Transverse colon (tissue), 4 donors: ENCODE measurements at regions not wholly inside any gene's neighbourhood (a gene's known extent, or its start where the extent isn't known, plus 50 kb on each side); places are given as distances from the start of the nearest gene placed in this dataset.

ENCODE experiments used
- DNase-seq: peaks from one replicate; pipeline ENCODE4 v3.0.0-alpha.2; 2019
- H3K27ac ChIP-seq, 4 donors: fragments of 200-600 bp; sonication (generic); 2 replicates each; pipeline ENCODE4 v1.5.1; 2016 to 2018; ENCODE audit warnings: inconsistent platforms in 4 of 4
- H3K27me3 ChIP-seq: fragments of 200-600 bp; sonication (generic); 2 replicates; pipeline ENCODE4 v1.5.1; 2017; ENCODE audit warnings: inconsistent platforms
- H3K36me3 ChIP-seq, 4 donors: fragments of 200-600 bp; sonication (generic); 2 replicates each; pipeline ENCODE4 v1.5.1; 2017 to 2019; ENCODE audit warnings: inconsistent platforms in 4 of 4
- H3K4me1 ChIP-seq, 4 donors: fragments of 200-600 bp; sonication (generic); 2 replicates each; pipeline ENCODE4 v1.5.1; 2017 to 2020; ENCODE audit warnings: inconsistent platforms in 4 of 4
- H3K4me3 ChIP-seq, 4 donors: fragments of 200-600 bp; sonication (generic); 1 replicate in 1 of 4; 2 replicates in 3 of 4; pipeline versions ENCODE4 v1.5.1 to v1.6.1; 2017 to 2019; ENCODE audit warnings: inconsistent platforms in 4 of 4
- H3K9me3 ChIP-seq, 2 donors: fragments of 200-600 bp; sonication (generic); 2 replicates each; pipeline ENCODE4 v1.5.1; 2017 to 2019; ENCODE audit warnings: inconsistent platforms in 2 of 2
- CTCF ChIP-seq, 5 experiments: fragments of 200-600 bp in 3 of 5; fragments of 450-650 bp in 2 of 5; sonication (generic) in 3 of 5; IDR thresholded peaks; 1 replicate in 2 of 5; 2 replicates in 3 of 5; pipeline ENCODE4 v1.5.1; 2016 to 2017; ENCODE audit warnings: antibody characterized with exemption in 5 of 5, inconsistent platforms in 3 of 5, mild to moderate bottlenecking in 2 of 5, moderate library complexity in 1 of 5
- EP300 ChIP-seq: sonication (generic); formaldehyde crosslinking; IDR thresholded peaks from one replicate; pipeline ENCODE4 v1.6.1; 2017; ENCODE audit warnings: antibody characterized with exemption, low read depth
- POLR2A ChIP-seq: fragments of 450-650 bp; IDR thresholded peaks from one replicate; pipeline ENCODE4 v1.6.1; 2016; ENCODE audit warnings: antibody characterized with exemption, mild to moderate bottlenecking, moderate library complexity
- POLR2AphosphoS5 ChIP-seq, 3 donors: sonication (generic); formaldehyde crosslinking; IDR thresholded peaks; one replicate each; pipeline ENCODE4 v1.6.1; 2016; ENCODE audit warnings: antibody characterized with exemption in 3 of 3
- WGBS, 2 donors: methylation state at CpG; one replicate each; pipeline ENCODE4 v1.1.5; 2018; ENCODE audit warnings: low coverage in 1 of 2; 5-methylcytosine and 5-hydroxymethylcytosine counted together
- in situ Hi-C, 4 donors: fragments of 200-750 bp; cut with MboI; loops; one replicate each; pipeline versions ENCODE4 v1.15.0 to v1.15.1; 2017; ENCODE audit warnings: low sequenced_read_pairs in 3 of 4, low pct_ligation_motif_present in 1 of 4, low pct_unique_long_range_greater_than_20kb in 1 of 4
- intact Hi-C: fragments of 100-400 bp; cut with DNase I; formaldehyde crosslinking; loops from one replicate; pipeline ENCODE4 v1.15.1; 2023; ENCODE audit warnings: low total_unique reads

- Histone ChIP-seq H3K36me3 (no peaks in the 10 kb centered on the region), H3K4me1 (no peaks in the 10 kb centered on the region), H3K9me3 (no peaks in the 10 kb centered on the region), H3K4me3 (no peak overlapping the region), H3K27me3 (no peaks in the 10 kb centered on the region), H3K27ac (no peak overlapping the region)
- DNase-seq = no peak
- WGBS, 2 donors = 76 to 77% methylated on average over 5 to 7 of the region's 7 CpGs
- no peak for TF ChIP-seq EP300
- TF ChIP-seq POLR2A = no peak
- no peak for TF ChIP-seq CTCF (IDR thresholded peaks at IDR 0.05)
- no peak for TF ChIP-seq POLR2AphosphoS5 (IDR thresholded peaks at IDR 0.05)
- intact Hi-C loops (no loop called here), in situ Hi-C loops (no loop called here)
These were observed 323.9 kb upstream of the SOX11 start for GRCh38 chr2:5368263-5368662.

- Histone ChIP-seq H3K4me3 (no peak overlapping the region), H3K4me1 (no peaks in the 10 kb centered on the region), H3K36me3 (no peaks in the 10 kb centered on the region), H3K9me3 (no peaks in the 10 kb centered on the region), H3K27me3 (no peaks in the 10 kb centered on the region), H3K27ac (no peak overlapping the region)
- WGBS, 2 donors = 96 to 97% methylated on average over 3 to 7 of the region's 7 CpGs
- intact Hi-C loops (no loop called here), in situ Hi-C loops (no loop called here)
- TF ChIP-seq POLR2A (no peak), EP300 (no peak), POLR2AphosphoS5 (IDR thresholded peaks at IDR 0.05) (no peak), CTCF (IDR thresholded peaks at IDR 0.05) (no peak)
- no peak for DNase-seq
These were observed 322.7 kb upstream of the SOX11 start for GRCh38 chr2:5369510-5369909.

- in situ Hi-C loops (no loop called here), intact Hi-C loops (no loop called here)
- Histone ChIP-seq H3K27ac (no peak overlapping the region), H3K4me1 (no peaks in the 10 kb centered on the region), H3K36me3 (no peaks in the 10 kb centered on the region), H3K4me3 (no peak overlapping the region), H3K9me3 (no peaks in the 10 kb centered on the region), H3K27me3 (no peaks in the 10 kb centered on the region)
- TF ChIP-seq CTCF (IDR thresholded peaks at IDR 0.05) (no peak), POLR2AphosphoS5 (IDR thresholded peaks at IDR 0.05) (no peak), EP300 (no peak), POLR2A (no peak)
- WGBS, 2 donors = 82 to 100% methylated on average over 2 to 5 of the region's 5 CpGs
- no peak for DNase-seq
These were observed 322.0 kb upstream of the SOX11 start for GRCh38 chr2:5370158-5370557.

GRCh38 chr2:5372141-5372540, 320.0 kb upstream of the SOX11 start:
- no peak for DNase-seq
- no peak for TF ChIP-seq POLR2AphosphoS5 (IDR thresholded peaks at IDR 0.05)
- no peak for TF ChIP-seq CTCF (IDR thresholded peaks at IDR 0.05)
- TF ChIP-seq EP300 = no peak
- no peak for TF ChIP-seq POLR2A
- Histone ChIP-seq H3K4me1 (no peaks in the 10 kb centered on the region), H3K36me3 (no peaks in the 10 kb centered on the region), H3K4me3 (no peak overlapping the region), H3K27me3 (no peaks in the 10 kb centered on the region), H3K27ac (no peak overlapping the region), H3K9me3 (no peaks in the 10 kb centered on the region)
- intact Hi-C loops = no loop called here
- 77 to 86% methylated on average over 6 of the region's 6 CpGs for WGBS, 2 donors
- in situ Hi-C loops = no loop called here
